Stimulated activated CD8-positive, alpha-beta memory T cell treated with anti-CD3 and anti-CD28 coated beads, Interleukin-7, amount 100 ng/mL, for 1 hour (primary cell): ENCODE measurements at regions not wholly inside any gene's neighbourhood (a gene's known extent, or its start where the extent isn't known, plus 50 kb on each side); places are given as distances from the start of the nearest gene placed in this dataset.
"Not testable (repeated sequence)": the region's sequence is repeated elsewhere in the genome, so short reads cannot be mapped to it uniquely, and the experiment has no call there.

Experiments
- DNase-seq, 2 donors: peaks; one replicate each; pipeline ENCODE4 v3.0.0-alpha.2; 2020; ENCODE audit warnings: low read depth in 2 of 2

- no peak for DNase-seq
Observed at GRCh38 chr3:103167850-103168249, 733.0 kb downstream of the ZPLD1 start.

- no peak for DNase-seq
Observed at GRCh38 chr3:103169289-103169688, 734.5 kb downstream of the ZPLD1 start.

GRCh38 chr3:103170651-103171050, 735.8 kb downstream of the ZPLD1 start:
- no peak for DNase-seq

DNA sequence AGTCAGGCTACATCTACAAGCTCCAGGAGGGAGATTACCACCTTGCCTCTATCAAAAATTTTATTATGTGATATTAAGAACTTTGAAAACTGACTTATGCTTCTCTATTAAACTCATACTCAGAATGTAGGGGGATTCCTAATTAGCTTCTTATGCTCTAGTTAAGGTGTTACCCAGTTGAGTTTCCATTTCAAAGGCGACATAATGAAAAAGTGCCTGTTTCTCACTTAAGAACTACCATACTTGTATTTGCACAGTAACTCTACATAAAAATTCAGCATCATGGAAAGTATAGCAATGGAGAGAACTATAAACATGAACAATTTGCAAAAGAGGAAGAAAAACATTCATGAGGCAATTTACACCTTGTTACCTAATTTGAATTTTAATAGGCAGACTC, 739.1 kb downstream of the ZPLD1 start:
- DNase-seq, result no peak

DNA sequence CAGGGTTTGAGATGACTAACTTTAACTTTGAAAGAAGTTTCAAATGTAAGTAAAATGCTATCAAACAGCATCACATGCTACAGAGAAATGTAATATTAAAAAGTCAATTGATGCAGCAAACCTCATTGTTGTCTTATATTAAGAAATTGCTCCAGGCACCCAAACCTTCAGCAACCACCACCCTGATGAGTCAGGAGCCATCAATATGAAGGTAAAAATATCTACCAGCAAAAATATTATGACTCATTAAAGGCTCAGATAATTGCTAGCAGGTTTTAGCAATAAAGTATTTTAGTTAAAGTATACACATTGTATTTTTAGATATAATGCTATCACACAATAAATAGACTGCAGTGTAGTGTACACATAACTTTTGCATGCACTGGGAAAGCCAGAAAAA, 746.3 kb downstream of the ZPLD1 start:
- no peak for DNase-seq

DNA sequence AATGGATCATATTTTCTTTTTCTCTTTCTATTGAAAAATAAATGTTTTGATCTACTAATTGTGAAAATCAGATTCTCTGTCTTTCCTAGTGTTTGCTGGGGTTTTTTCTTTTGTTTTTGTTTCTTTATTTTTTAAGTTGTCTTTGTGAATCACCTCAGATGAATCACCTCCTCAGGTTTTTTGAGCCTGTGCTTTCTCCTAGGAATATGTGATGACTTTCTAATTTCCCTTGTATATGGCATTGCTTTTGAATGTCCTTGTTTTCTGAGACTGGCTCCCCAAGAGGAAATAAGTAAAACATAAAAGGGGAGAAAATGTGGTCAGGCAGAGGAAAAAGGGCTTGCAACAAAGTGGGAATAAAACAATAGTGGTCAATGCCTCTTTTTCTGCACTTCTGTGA, 750.0 kb downstream of the ZPLD1 start:
- DNase-seq, result no peak

DNA sequence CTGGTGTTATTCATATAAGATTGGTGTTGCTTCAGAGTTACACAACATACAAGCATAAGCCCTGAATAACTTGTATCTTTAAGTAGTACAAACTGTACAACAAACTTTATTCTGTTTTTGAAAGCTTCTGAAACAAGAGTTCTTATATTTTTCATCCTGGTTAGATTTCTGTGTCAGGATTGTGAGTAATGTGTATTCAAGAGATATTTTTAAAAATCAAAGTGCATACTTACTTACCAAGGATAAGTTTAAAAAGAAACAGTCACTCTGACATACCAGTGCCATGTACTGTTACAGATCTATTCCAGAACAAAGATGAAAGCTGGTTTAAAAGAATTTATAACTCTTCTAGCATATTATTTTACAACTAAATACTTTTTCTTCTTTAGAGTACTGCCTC, 755.1 kb downstream of the ZPLD1 start:
- DNase-seq, result no peak

DNA sequence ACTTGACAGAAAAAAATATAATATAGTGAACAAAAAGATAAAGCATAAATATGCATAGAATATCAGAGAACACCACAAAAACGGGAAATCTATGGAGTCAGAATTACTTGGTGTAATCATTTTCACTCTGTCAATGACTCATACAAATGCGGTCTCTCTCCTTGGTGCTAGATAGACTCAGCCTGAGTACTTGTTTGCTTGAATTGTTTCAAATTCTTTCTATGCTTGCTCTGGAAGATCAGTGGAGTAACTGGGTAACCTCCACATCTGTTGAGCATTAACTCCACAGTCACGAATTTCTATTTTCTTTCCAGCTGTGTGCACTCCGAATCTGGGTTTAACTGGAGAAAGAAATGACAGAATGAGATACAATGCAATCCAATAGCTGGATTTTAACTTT, 760.4 kb downstream of the ZPLD1 start:
- no peak for DNase-seq

DNA sequence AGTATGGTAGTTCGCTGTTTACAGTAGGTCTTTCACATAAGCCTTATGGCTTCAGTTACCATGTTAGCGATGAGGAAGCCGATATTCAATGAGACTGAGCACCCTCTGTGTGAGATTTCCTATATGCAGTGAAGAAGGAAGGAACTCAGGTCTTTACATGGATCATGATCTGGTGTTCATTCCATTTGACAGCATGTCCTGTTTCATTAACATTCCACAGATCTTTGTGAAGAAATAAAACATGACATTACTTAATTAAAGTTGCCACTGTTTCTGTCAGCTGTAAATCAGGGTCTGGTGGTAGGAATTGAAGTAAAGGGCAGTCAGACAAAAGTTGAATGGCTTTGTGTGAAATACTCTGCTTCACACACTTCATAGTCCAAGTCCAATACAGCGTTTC, 768.6 kb downstream of the ZPLD1 start:
- DNase-seq, result no peak

DNA sequence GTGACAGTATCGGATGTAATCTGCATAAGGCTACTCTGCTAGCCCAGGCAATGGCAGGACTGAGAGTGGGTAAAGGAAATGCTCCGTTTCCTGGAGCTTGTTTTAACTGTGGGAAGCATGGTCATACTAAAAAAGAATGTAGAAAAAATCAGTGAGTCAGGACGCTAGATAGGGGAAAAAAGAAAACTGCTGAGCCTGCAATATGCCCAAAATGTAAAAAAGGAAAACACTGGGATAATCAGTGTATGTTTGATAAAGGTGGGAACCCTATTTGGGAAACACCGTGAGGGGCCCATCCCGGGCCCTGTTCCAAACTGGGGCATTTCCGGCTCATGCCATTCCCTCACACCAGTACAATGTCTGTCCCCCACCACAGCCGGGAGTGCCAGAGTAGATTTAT, 775.8 kb downstream of the ZPLD1 start:
- DNase-seq, result no peak

- no peak for DNase-seq
Observed at GRCh38 chr3:103218146-103218545, 783.3 kb downstream of the ZPLD1 start.

GRCh38 chr3:103218793-103219192, 784.0 kb downstream of the ZPLD1 start:
- no peak for DNase-seq

- no peak for DNase-seq
Observed at GRCh38 chr3:103227651-103228050, 792.8 kb downstream of the ZPLD1 start.

- DNase-seq, result no peak
Observed at GRCh38 chr3:103247459-103247858, 812.6 kb downstream of the ZPLD1 start.

GRCh38 chr3:103254827-103255226, 820.0 kb downstream of the ZPLD1 start:
- DNase-seq, result not testable (repeated sequence)

DNA sequence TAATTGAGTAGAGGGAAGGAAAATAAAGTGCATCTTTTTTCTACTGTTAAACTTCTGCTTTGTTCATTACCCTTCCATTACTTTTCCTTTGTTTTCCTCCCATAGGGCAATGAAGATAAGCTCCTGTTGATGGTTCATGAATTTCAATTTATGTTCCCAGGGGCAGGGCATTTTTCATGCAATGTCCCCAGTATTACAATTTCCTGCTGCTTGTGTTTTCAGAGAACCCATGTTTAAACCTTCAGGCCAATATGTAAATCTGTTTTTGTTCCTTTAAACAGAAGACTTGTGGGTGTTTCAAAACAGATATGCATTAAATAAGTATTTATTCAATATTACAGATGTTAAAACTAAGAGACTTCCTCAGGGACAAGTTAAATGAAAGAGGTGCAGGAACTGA, 834.5 kb downstream of the ZPLD1 start:
- DNase-seq, result no peak

DNA sequence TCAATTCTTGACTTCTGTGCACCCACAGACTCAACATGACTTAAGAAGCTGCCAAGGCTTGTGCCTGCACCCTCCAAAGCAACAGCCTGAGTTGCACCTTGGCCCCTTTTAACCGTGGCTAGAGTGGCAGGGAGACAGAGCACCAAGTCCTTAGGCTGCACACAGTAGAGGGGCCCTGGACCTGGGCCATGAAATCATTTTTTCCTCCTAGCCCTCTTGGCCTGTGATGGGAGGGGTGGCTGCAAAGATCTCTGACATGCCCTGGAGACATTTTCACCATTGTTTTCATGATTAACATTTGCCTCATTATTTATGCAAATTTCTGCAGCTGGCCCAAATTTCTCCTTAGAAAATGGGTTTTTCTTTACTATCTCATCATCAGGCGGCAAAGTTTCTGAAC, 836.8 kb downstream of the ZPLD1 start:
- DNase-seq, result no peak

DNA sequence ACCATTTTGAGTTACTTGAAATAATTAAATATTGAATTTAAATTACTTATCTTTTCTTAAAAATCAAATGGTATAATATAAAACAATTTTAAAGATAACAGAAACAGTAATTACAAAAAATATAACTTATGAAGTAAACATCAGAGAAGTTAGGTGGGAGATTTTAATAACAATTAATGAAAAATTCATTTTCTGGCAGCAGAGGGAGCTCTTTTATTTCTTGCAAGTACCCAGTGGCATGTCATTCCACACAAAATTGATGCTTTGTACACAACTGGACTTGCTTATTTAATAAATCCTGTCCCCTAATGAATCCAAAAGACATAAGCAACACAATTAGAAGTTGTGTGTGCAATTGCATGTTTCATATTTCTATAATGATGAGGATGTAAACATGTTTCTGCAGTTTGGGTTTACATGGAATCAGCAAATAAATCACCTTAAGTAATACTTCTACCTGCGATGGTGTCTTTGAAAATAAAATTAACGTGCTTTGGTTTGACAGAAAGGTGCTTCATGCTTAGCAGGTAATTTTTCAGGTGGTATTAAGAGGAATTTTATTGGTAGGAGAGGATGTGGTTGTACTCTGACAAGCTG, 861.3 kb downstream of the ZPLD1 start:
- no peak for DNase-seq

DNA sequence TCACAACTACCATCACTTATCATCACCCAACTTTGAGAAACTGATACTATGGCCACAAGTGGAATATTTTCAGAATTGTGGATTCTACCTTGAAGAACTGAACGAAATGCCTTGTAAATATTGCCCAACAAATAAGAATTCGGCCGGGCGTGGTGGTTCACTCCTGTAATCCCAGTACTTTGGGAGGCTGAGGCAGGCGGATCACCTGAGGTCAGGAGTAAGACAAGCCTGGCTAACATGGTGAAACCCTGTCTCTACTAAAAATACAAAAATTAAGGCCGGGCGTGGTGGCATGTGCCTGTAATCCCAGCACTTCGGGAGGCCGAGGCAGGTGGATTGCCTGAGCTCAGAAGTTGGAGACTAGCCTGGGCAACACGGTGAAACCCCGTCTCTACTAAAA, 862.7 kb downstream of the ZPLD1 start:
- DNase-seq, result not testable (repeated sequence)

GRCh38 chr3:103306104-103306503, 871.3 kb downstream of the ZPLD1 start:
- DNase-seq, result no peak

- no peak for DNase-seq
Observed at GRCh38 chr3:103308921-103309320, 874.1 kb downstream of the ZPLD1 start.

GRCh38 chr3:103319912-103320311, 885.1 kb downstream of the ZPLD1 start:
- no peak for DNase-seq

DNA sequence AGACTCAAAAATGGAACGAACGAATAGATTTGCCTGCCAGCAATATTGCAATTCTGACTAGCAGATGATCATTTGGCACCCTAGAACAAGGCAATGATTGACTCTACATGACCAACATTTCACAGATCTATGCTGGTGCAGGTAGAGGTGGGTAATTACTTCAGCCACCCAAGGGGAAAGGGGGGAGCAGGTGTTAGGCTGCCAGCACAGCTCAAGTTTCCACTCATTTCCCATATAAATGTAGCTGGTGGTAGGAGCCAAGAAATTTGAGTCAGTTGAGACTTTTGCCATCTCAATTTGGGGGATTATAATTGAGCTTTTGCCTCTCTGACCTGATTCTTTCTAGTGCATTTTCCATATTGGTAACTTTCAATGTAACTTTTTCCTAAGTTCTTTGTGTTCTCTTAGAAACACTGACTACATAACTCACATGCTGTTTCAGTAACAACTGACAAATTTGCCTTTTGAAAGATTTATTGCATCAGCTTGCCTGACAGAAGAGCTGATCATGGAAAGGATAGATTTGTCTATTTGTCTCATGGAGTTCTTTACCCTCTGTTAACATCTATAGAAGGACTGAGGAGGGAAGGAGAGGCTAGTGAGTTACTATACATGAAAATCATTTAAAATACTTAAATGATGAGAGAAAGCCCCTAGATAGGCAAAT, 902.5 kb downstream of the ZPLD1 start:
- DNase-seq, result no peak

DNA sequence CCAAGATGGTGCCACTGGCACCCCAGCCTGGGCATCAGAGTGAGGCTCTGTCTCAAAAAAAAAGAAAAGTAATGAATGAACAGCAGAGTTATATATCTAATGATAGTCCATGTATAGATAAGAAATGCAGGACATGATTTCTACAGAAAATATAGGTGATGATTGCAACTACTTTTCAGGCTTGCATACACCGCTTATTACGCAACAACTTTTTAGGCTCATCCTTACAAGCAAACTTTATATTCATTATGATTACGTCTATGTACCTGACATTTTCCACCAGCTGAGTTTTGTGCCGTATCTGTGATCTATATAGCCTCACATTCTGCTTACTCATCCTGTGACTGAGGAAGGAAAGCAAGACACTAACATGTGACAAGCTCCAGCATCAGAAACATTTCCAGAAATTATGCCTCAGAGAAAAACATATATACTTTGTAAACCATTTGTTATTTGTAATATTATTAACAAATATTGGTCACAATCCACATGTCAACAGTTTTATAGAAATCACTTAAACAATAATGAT, 906.3 kb downstream of the ZPLD1 start:
- no peak for DNase-seq
